PC-3 (cell line): ENCODE measurements at regions not wholly inside any gene's neighbourhood (a gene's known extent, or its start where the extent isn't known, plus 50 kb on each side); places are given as distances from the start of the nearest gene placed in this dataset.

Experiments used
- CTCF ChIP-seq: fragments of 300-600 bp; sonication (generic); conservative IDR thresholded peaks from 2 replicates; pipeline ENCODE4 v1.5.1; 2017; ENCODE audit warnings: antibody characterized with exemption, low read depth, mild to moderate bottlenecking, low read length
- EZH2 ChIP-seq: fragments of 300-600 bp; sonication (generic); IDR thresholded peaks from one replicate; pipeline ENCODE4 v1.6.1; 2017; ENCODE audit warnings: antibody characterized with exemption, mild to moderate bottlenecking, low read length; ENCODE audit not compliant: unreplicated experiment
- EZH2phosphoT487 ChIP-seq: fragments of 300-600 bp; sonication (generic); IDR thresholded peaks from 2 replicates; pipeline ENCODE4 v1.6.1; 2018; ENCODE audit warnings: mild to moderate bottlenecking, antibody characterized with exemption, low read length, borderline replicate concordance

GRCh38 chr13:53357582-53357981 lies 329.0 kb downstream of the OLFM4 start:
- TF ChIP-seq CTCF = no peak
- TF ChIP-seq EZH2 = no peak
- no peak for TF ChIP-seq EZH2phosphoT487
